GM12864 (cell line): ENCODE measurements at regions not wholly inside any gene's neighbourhood (a gene's known extent, or its start where the extent isn't known, plus 50 kb on each side); places are given as distances from the start of the nearest gene placed in this dataset.
"Not testable (repeated sequence)": the region's sequence is repeated elsewhere in the genome, so short reads cannot be mapped to it uniquely, and the experiment has no call there.

ENCODE experiments used
- DNase-seq: peaks from one replicate; pipeline ENCODE4 v3.0.0-alpha.2; 2011; ENCODE audit warnings: low read depth
- H3K4me3 ChIP-seq: 2 replicates; pipeline ENCODE4 v1.5.1; 2011; ENCODE audit warnings: mild to moderate bottlenecking, low read depth, low read length, control low read depth
- TF ChIP-seq, protein P1 (sequence below): IDR thresholded peaks from 2 replicates; pipeline ENCODE4 v1.5.1; 2011; ENCODE audit warnings: low read depth, mild to moderate bottlenecking, moderate library complexity, low read length, control low read depth, inconsistent platforms; ENCODE audit errors: missing control alignments

DNA sequence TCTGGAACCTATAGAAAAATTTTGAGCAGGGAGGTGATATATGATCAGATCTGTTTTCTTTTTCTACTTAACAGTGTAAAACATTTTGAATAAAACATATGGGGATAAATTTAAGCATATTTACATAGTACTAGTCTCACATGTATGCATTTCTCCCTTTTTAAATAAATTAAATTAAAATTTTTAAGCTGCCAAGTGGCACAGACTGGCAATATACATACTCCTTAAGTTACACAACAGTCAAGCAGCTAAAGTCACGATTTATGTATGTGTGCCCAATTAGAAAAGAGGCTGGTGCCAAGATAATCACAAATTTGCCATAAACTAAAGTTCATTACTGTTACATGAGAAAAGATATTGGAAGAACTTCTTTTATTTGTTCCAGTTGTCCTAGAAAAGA, 532.0 kb downstream of the RWDD3 start:
- no peak overlapping the region for H3K4me3 ChIP-seq
- TF ChIP-seq, protein P1, sequence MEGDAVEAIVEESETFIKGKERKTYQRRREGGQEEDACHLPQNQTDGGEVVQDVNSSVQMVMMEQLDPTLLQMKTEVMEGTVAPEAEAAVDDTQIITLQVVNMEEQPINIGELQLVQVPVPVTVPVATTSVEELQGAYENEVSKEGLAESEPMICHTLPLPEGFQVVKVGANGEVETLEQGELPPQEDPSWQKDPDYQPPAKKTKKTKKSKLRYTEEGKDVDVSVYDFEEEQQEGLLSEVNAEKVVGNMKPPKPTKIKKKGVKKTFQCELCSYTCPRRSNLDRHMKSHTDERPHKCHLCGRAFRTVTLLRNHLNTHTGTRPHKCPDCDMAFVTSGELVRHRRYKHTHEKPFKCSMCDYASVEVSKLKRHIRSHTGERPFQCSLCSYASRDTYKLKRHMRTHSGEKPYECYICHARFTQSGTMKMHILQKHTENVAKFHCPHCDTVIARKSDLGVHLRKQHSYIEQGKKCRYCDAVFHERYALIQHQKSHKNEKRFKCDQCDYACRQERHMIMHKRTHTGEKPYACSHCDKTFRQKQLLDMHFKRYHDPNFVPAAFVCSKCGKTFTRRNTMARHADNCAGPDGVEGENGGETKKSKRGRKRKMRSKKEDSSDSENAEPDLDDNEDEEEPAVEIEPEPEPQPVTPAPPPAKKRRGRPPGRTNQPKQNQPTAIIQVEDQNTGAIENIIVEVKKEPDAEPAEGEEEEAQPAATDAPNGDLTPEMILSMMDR: no peak
- DNase-seq: no peak

DNA sequence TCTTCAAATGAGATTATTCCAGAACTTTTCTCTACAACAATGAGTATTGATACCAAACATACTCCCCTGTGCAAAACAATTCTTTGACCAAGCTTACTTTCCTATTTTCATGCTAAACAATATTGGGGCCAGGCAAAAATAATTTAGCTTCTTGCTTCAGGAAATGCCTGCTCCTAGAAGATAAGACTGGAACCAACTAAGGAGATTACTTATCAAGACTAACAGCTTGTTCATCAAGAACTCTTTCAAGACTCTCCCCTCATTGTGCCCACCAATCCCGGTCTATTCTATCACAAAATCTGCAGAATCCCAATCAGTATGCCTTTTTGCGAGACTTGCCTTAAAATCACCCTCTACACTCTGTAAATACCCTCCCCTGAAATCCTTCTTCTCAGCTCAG, 536.6 kb downstream of the RWDD3 start:
- TF ChIP-seq, protein P1: no peak
- no peak overlapping the region for H3K4me3 ChIP-seq
- DNase-seq: no peak

DNA sequence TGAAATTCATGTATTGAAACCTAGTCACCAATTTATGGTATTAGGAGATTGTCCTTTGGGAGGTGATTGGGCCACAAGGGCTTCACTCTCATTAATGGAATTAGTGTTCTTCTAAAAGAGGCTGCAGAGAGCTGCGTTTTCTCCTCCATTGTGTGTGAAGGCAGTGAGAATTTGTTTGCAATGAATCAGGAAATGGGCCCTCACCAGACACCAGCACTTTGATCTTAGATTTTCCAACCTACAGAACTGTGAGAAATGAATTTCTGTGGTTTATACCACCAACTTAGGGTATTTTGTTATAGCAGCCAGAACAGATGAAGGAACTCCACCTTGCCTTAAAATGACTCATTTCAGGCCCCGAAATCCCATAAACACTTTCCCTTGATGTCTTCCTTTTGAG, 544.2 kb downstream of the RWDD3 start:
- DNase-seq: no peak
- no peak overlapping the region for H3K4me3 ChIP-seq
- TF ChIP-seq, protein P1: no peak

DNA sequence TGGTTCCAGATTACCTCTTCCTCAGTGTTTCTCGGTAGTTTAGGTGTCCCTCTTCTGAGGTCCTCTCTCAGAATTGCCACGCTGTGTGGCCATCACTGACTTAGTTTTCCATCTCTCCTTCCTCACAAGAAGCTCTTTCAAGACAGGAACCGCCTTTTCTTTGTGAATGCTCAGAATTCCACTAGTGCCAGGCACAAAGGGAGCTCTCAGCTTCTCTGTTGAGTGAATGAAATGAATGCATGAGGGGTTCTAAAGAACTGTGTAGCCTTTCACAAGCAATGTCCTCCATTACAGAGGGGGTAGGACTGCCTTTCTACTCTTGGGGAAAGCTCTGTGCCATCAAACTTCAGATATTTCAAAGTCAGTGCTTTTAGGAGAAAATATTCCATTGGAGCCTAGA, 546.8 kb downstream of the RWDD3 start:
- TF ChIP-seq, protein P1: no peak
- DNase-seq: no peak
- no peak overlapping the region for H3K4me3 ChIP-seq

DNA sequence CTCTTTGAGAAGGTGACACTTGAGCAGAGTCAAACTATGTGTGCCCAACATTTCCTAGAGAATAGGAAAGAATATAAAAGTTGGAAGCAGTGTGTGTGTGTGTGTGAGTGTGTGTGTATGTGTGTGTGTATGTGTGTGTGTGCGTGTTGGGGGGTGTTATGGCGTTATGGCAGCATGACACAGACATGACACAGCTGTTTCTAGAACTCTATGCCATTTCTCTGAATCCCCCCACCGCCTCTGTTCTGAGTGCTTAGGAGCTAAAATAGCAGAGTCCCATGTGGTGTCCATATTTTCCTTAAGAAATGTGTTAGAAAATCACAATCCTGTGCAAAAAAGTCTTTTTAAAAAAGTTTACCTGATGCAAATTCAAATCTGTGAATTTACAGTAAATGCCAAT, 556.1 kb downstream of the RWDD3 start:
- no peak for DNase-seq
- no peak overlapping the region for H3K4me3 ChIP-seq
- TF ChIP-seq, protein P1: no peak

DNA sequence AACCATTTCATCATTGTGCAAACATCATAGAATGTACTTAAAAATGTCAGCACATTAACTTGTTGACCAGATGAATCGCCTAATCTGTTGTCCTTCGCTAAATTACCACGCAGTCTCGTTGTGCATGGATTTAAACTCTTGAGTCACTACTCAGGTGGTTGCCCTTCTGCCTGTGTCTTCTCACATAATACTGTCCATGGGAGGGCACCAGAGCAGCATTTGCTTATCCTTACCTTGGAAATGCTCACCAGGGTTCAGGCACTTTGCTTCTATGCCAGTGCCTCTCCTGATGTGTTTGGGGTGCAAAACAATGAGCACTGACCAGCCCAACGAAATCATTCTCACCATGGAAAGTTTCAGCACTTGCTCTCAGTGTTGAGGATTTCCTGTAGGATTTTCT, 559.9 kb downstream of the RWDD3 start:
- H3K4me3 ChIP-seq: no peak overlapping the region

DNA sequence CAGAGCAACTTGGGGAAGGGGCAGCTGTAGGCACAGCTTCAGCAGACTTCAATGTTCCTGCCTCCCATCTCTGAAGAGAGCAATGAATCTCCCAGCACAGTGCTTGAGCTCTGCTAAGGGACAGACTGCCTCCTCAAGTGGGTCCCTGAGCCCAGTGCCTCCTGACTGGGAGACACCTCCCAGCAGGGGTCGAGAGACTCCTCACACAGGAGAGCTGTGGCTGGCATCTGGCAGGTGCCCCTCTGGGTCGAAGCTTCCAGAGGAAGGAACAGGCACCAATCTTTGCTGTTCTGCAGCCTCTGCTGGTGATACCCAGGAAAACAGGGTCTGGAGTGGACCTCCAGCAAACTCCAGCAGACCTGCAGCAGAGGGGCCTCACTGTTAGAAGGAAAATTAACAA, 563.8 kb downstream of the RWDD3 start:
- DNase-seq, H3K4me3 ChIP-seq: not testable (repeated sequence)

More for the DNA sequence above, 559.9 kb downstream of the RWDD3 start:
- DNase-seq: no peak
- TF ChIP-seq, protein P1: no peak

DNA sequence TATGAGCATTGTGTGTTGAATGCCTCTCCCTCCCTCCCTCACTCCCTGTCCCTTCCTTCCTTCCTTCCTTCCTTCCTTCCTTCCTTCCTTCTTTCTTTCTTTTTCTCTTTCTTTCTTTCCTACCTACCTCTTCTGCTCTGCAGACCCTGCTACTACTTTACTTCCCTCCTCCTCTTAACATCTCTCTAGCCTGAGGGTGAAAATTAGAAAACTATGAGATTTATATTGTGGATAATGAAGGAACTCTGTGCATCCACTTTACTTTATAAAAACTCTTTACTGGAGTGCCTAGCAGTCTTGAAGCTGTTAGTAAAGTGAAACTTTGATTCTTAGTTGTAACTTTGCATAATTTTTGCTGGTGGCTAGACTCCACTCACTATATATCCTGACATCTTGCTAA, 572.2 kb downstream of the RWDD3 start:
- H3K4me3 ChIP-seq: no peak overlapping the region
- TF ChIP-seq, protein P1: no peak
- DNase-seq: no peak
